HCT116 (cell line): ENCODE measurements at regions not wholly inside any gene's neighbourhood (a gene's known extent, or its start where the extent isn't known, plus 50 kb on each side); places are given as distances from the start of the nearest gene placed in this dataset.

ENCODE experiments used
- ATAC-seq: fragments of 200-7000 bp; cut with Tn5 transposase; 2 replicates; pipeline ENCODE4 v1.9.1; 2020; ENCODE audit warnings: mild to moderate bottlenecking, moderate library complexity
- BruUV-seq: library from RNA; stranded (reverse); fragments of 400-500 nt; replicated peaks from 2 replicates; lab custom pipeline; 2021; lab: Mats Ljungman, UMichigan
- CTCF ChIA-PET: fragments of 300-600 bp; sonication (Branson Sonifier 250); formaldehyde crosslinking; loops from one replicate; lab custom pipeline; 2021; ENCODE audit warnings: antibody characterized with exemption; lab: Charles Lee
- POLR2A ChIA-PET: fragments of 300-600, 350-600 bp; sonication (Branson Sonifier 250); formaldehyde crosslinking; loops from one replicate; lab custom pipeline; 2021; ENCODE audit warnings: antibody characterized with exemption; lab: Charles Lee
- RAD21 ChIA-PET, 2 experiments: fragments of 300-600 bp; sonication (Branson Sonifier 250); formaldehyde crosslinking; loops; one replicate each; lab custom pipeline; 2023; ENCODE audit warnings: low total read pairs in 2 of 2; ENCODE audit not compliant: uncharacterized antibody in 2 of 2, unreplicated experiment in 2 of 2, low non-redundant PET in 1 of 2; lab: Charles Lee
- DNase-seq: peaks from one replicate; pipeline ENCODE4 v3.0.0-alpha.2; 2010; ENCODE audit warnings: low read depth, low spot score
- H2AFZ ChIP-seq: fragments of 200-600 bp; shearing (Covaris generic), sonication (generic); 2 replicates; pipeline ENCODE4 v1.6.1; 2017; ENCODE audit warnings: low read depth, mixed run types, mixed read lengths, antibody characterized with exemption, low read length; ENCODE audit not compliant: poor library complexity, severe bottlenecking
- H3K27ac ChIP-seq: 2 replicates; pipeline ENCODE4 v1.5.1; 2012; ENCODE audit warnings: low read depth, low read length
- H3K27me3 ChIP-seq: fragments of 200-600 bp; sonication (generic); 2 replicates; pipeline ENCODE4 v1.6.1; 2016; ENCODE audit warnings: mixed run types, low read length, mixed read lengths; ENCODE audit not compliant: insufficient read depth
- H3K36me3 ChIP-seq, 2 experiments: fragments of 200-500 bp in 1 of 2; fragments of 200-600 bp in 1 of 2; sonication (Bioruptor generic) in 1 of 2; sonication (generic) in 1 of 2; 2 replicates each; pipeline versions ENCODE4 v1.5.1 to v1.6.1; 2014 to 2016; ENCODE audit warnings: low read length in 2 of 2, inconsistent platforms in 1 of 2, mixed read lengths in 1 of 2, mixed run types in 1 of 2; ENCODE audit not compliant: insufficient read depth in 2 of 2, control insufficient read depth in 1 of 2
- H3K4me1 ChIP-seq, 2 experiments: fragments of 200-600 bp in 1 of 2; sonication (generic) in 1 of 2; 2 replicates each; pipeline versions ENCODE4 v1.5.1 to v1.6.1; 2012 to 2017; ENCODE audit warnings: low read length in 2 of 2, inconsistent platforms in 1 of 2, mild to moderate bottlenecking in 1 of 2, mixed read lengths in 1 of 2, mixed run types in 1 of 2, moderate library complexity in 1 of 2; ENCODE audit not compliant: insufficient read depth in 2 of 2, control insufficient read depth in 1 of 2
- H3K4me2 ChIP-seq: fragments of 200-600 bp; sonication (generic); 2 replicates; pipeline ENCODE4 v1.6.1; 2017; ENCODE audit warnings: mixed run types, low read length, mixed read lengths
- H3K4me3 ChIP-seq, 2 experiments: fragments of 200-600 bp in 1 of 2; sonication (generic) in 1 of 2; replicated peaks in 1 of 2; 2 replicates each; pipeline ENCODE4 v1.5.1; 2011 to 2016; ENCODE audit warnings: low read length in 2 of 2, control low read depth in 1 of 2, low read depth in 1 of 2, mild to moderate bottlenecking in 1 of 2, mixed read lengths in 1 of 2, mixed run types in 1 of 2
- H3K79me2 ChIP-seq: fragments of 200-600 bp; sonication (generic); 2 replicates; pipeline ENCODE4 v1.6.1; 2017; ENCODE audit warnings: mild to moderate bottlenecking, mixed run types, low read length, moderate library complexity, mixed read lengths; ENCODE audit not compliant: insufficient read depth
- H3K9ac ChIP-seq: fragments of 200-600 bp; sonication (generic); 2 replicates; pipeline ENCODE4 v1.6.1; 2016; ENCODE audit warnings: low read length, mixed read lengths
- H3K9me2 ChIP-seq: fragments of 200-600 bp; sonication (generic), shearing (Covaris generic); 2 replicates; pipeline ENCODE4 v1.6.1; 2017; ENCODE audit warnings: mixed run types, mild to moderate bottlenecking, moderate library complexity; ENCODE audit not compliant: insufficient read depth
- H3K9me3 ChIP-seq, 2 experiments: fragments of 200-500 bp in 1 of 2; fragments of 200-600 bp in 1 of 2; sonication (Bioruptor generic) in 1 of 2; sonication (generic) in 1 of 2; 2 replicates each; pipeline ENCODE4 v1.6.1; 2014 to 2017; ENCODE audit warnings: low read length in 2 of 2, mixed read lengths in 2 of 2, inconsistent platforms in 1 of 2, low read depth in 1 of 2, mild to moderate bottlenecking in 1 of 2, mixed run types in 1 of 2, moderate library complexity in 1 of 2; ENCODE audit not compliant: control insufficient read depth in 1 of 2, insufficient read depth in 1 of 2
- H4K20me1 ChIP-seq: fragments of 200-600 bp; sonication (generic), shearing (Covaris generic); 2 replicates; pipeline ENCODE4 v1.6.1; 2017; ENCODE audit warnings: mixed run types, mild to moderate bottlenecking, moderate library complexity; ENCODE audit not compliant: insufficient read depth
- ATF3 ChIP-seq: IDR thresholded peaks from 2 replicates; pipeline ENCODE4 v1.6.1; 2012
- CBX3 ChIP-seq: IDR thresholded peaks from 2 replicates; pipeline ENCODE4 v1.6.1; 2012; ENCODE audit warnings: low read depth
- CEBPB ChIP-seq: IDR thresholded peaks from 2 replicates; pipeline ENCODE4 v1.6.1; 2012; ENCODE audit warnings: low read depth
- EZH2phosphoT487 ChIP-seq: fragments of 200-600 bp; IDR thresholded peaks from 2 replicates; pipeline ENCODE4 v1.6.1; 2018; ENCODE audit warnings: antibody characterized with exemption, borderline replicate concordance
- FOSL1 ChIP-seq: IDR thresholded peaks from 2 replicates; pipeline ENCODE4 v1.6.1; 2012; ENCODE audit warnings: low read depth
- JUND ChIP-seq: IDR thresholded peaks from 2 replicates; pipeline ENCODE4 v1.6.1; 2012
- MAX ChIP-seq: IDR thresholded peaks from 2 replicates; pipeline ENCODE4 v1.6.1; 2012
- POLR2A ChIP-seq: IDR thresholded peaks from 2 replicates; pipeline ENCODE4 v1.7.0; 2011; ENCODE audit warnings: borderline replicate concordance; ENCODE audit not compliant: insufficient read depth, insufficient read length; ENCODE audit errors: extremely low read depth
- POLR2AphosphoS5 ChIP-seq: IDR thresholded peaks from 2 replicates; pipeline ENCODE4 v1.6.1; 2011; ENCODE audit warnings: mild to moderate bottlenecking, low read depth, low read length, moderate library complexity
- SRF ChIP-seq: IDR thresholded peaks from 2 replicates; pipeline ENCODE4 v1.6.1; 2012; ENCODE audit warnings: low read depth
- YY1 ChIP-seq: IDR thresholded peaks from 2 replicates; pipeline ENCODE4 v1.6.1; 2011; ENCODE audit warnings: low read length, low read depth, moderate library complexity, mild to moderate bottlenecking; ENCODE audit not compliant: insufficient replicate concordance; ENCODE audit errors: extremely low read depth
- ZFX ChIP-seq: fragments of 450-650 bp; IDR thresholded peaks from 2 replicates; pipeline ENCODE4 v1.6.1; 2017
- intact Hi-C: fragments of 100-400 bp; cut with micrococcal nuclease; formaldehyde crosslinking; loops from 2 replicates; pipeline ENCODE4 v1.10.0; 2022
- TF ChIP-seq, protein P1 (sequence below): IDR thresholded peaks from 2 replicates; pipeline ENCODE4 v1.6.1; 2012; ENCODE audit warnings: low read depth
- TF ChIP-seq, protein P2 (sequence below), 3 experiments: fragments of 200-600 bp in 1 of 3; sonication (generic) in 1 of 3; IDR thresholded peaks in 2 of 3; conservative IDR thresholded peaks in 1 of 3; 2 replicates each; pipeline ENCODE4 v1.5.1; 2012 to 2017; ENCODE audit warnings: low read depth in 2 of 3, low read length in 2 of 3, antibody characterized with exemption in 1 of 3, borderline replicate concordance in 1 of 3, control low read depth in 1 of 3, mild to moderate bottlenecking in 1 of 3, mixed read lengths in 1 of 3, mixed run types in 1 of 3, moderate library complexity in 1 of 3; ENCODE audit not compliant: insufficient read depth in 1 of 3

- TF ChIP-seq, protein P1, sequence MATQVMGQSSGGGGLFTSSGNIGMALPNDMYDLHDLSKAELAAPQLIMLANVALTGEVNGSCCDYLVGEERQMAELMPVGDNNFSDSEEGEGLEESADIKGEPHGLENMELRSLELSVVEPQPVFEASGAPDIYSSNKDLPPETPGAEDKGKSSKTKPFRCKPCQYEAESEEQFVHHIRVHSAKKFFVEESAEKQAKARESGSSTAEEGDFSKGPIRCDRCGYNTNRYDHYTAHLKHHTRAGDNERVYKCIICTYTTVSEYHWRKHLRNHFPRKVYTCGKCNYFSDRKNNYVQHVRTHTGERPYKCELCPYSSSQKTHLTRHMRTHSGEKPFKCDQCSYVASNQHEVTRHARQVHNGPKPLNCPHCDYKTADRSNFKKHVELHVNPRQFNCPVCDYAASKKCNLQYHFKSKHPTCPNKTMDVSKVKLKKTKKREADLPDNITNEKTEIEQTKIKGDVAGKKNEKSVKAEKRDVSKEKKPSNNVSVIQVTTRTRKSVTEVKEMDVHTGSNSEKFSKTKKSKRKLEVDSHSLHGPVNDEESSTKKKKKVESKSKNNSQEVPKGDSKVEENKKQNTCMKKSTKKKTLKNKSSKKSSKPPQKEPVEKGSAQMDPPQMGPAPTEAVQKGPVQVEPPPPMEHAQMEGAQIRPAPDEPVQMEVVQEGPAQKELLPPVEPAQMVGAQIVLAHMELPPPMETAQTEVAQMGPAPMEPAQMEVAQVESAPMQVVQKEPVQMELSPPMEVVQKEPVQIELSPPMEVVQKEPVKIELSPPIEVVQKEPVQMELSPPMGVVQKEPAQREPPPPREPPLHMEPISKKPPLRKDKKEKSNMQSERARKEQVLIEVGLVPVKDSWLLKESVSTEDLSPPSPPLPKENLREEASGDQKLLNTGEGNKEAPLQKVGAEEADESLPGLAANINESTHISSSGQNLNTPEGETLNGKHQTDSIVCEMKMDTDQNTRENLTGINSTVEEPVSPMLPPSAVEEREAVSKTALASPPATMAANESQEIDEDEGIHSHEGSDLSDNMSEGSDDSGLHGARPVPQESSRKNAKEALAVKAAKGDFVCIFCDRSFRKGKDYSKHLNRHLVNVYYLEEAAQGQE = no peak
- TF ChIP-seq POLR2AphosphoS5 = no peak
- no peak for TF ChIP-seq POLR2A
- TF ChIP-seq YY1 = no peak
Observed at GRCh38 chr21:34271189-34271851, 92.5 kb upstream of the KCNE2 start (continued).

DNA sequence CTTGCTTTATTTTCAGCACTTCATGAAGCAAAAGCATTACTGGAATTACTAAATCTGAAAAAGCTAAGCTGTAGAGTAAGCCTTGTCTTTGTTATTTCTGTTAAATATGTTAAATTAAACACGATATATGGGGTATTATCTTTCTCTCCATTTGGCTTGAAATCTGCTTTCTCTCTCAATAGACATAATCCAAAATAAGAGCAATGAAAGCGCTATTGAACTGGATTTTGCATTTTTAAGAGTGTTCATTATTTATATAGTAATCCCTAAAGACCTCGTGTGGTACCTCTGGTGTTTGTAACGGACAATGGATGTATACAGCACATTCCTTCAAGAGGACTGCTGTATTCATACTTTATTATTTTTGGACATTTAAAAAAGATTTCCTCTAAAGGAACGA lies 91.5 kb upstream of the KCNE2 start:
- Histone ChIP-seq H3K4me3 (no peak overlapping the region), H3K27me3 (peaks cover 40% of the 10 kb centered on the region), H3K27ac (no peak overlapping the region), H3K9ac (no peak overlapping the region), H4K20me1 (no peaks in the 10 kb centered on the region), H3K79me2 (no peaks in the 10 kb centered on the region), H3K9me3 (no peaks in the 10 kb centered on the region), H3K4me2 (no peak overlapping the region), H3K9me2 (no peaks in the 10 kb centered on the region), H3K4me1 (no peaks in the 10 kb centered on the region), H2AFZ (no peak overlapping the region), H3K36me3 (no peaks in the 10 kb centered on the region)
- DNase-seq (no peak), ATAC-seq (no peak)
- BruUV-seq = no TSS peak
- RAD21 ChIA-PET = no interaction called here
- CTCF ChIA-PET = no interaction called here
- POLR2A ChIA-PET = no interaction called here
- TF ChIP-seq CEBPB (no peak), MAX (no peak), YY1 (no peak), CBX3 (no peak), ATF3 (no peak), ZFX (no peak), EZH2phosphoT487 (no peak), JUND (no peak), SRF (no peak), POLR2AphosphoS5 (no peak), POLR2A (no peak), FOSL1 (no peak)
- TF ChIP-seq, protein P1 = no peak
- TF ChIP-seq, protein P2, sequence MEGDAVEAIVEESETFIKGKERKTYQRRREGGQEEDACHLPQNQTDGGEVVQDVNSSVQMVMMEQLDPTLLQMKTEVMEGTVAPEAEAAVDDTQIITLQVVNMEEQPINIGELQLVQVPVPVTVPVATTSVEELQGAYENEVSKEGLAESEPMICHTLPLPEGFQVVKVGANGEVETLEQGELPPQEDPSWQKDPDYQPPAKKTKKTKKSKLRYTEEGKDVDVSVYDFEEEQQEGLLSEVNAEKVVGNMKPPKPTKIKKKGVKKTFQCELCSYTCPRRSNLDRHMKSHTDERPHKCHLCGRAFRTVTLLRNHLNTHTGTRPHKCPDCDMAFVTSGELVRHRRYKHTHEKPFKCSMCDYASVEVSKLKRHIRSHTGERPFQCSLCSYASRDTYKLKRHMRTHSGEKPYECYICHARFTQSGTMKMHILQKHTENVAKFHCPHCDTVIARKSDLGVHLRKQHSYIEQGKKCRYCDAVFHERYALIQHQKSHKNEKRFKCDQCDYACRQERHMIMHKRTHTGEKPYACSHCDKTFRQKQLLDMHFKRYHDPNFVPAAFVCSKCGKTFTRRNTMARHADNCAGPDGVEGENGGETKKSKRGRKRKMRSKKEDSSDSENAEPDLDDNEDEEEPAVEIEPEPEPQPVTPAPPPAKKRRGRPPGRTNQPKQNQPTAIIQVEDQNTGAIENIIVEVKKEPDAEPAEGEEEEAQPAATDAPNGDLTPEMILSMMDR (IDR thresholded peaks at IDR 0.05 in 2 of 3, conservative IDR thresholded peaks at IDR 0.05 in 1 of 3; ENCODE audit: borderline replicate concordance in 1 of 3, insufficient read depth in 1 of 3, low read depth in 2 of 3, low read length in 2 of 3) = no peak
- intact Hi-C loops = no loop called here
